PC-9 (cell line): ENCODE measurements at regions not wholly inside any gene's neighbourhood (a gene's known extent, or its start where the extent isn't known, plus 50 kb on each side); places are given as distances from the start of the nearest gene placed in this dataset.

ENCODE experiments used
- BruUV-seq: library from RNA; stranded (reverse); fragments of 400-500 nt; replicated peaks from 2 replicates; lab custom pipeline; 2021; lab: Mats Ljungman, UMichigan
- CTCF ChIA-PET: fragments of 300-600 bp; sonication (Branson Sonifier 250); formaldehyde crosslinking; loops from one replicate; lab custom pipeline; 2022; ENCODE audit warnings: antibody characterized with exemption; lab: Charles Lee
- POLR2A ChIA-PET: fragments of 300-600 bp; sonication (Branson Sonifier 250); formaldehyde crosslinking; loops from one replicate; lab custom pipeline; 2022; ENCODE audit warnings: antibody characterized with exemption; ENCODE audit not compliant: unreplicated experiment; lab: Charles Lee
- DNase-seq, 2 experiments: peaks; one replicate each; pipeline versions ENCODE4 v3.0.0 to v3.0.0-alpha.2; 2015 to 2022; ENCODE audit warnings: mixed read lengths in 1 of 2
- H2AFZ ChIP-seq: fragments of 200-600 bp; sonication (generic); 2 replicates; pipeline ENCODE4 v1.8.1; 2017; ENCODE audit warnings: antibody characterized with exemption
- H3F3A ChIP-seq: fragments of 200-600 bp; sonication (generic); 2 replicates; pipeline ENCODE4 v1.8.1; 2017; ENCODE audit warnings: antibody characterized with exemption, mild to moderate bottlenecking, low read depth; ENCODE audit not compliant: insufficient read depth
- H3K27ac ChIP-seq: fragments of 200-600 bp; sonication (generic); 2 replicates; pipeline ENCODE4 v1.6.1; 2016; ENCODE audit warnings: mixed run types
- H3K27me3 ChIP-seq: fragments of 200-600 bp; sonication (generic); 2 replicates; pipeline ENCODE4 v1.6.1; 2016; ENCODE audit warnings: low read depth, mixed run types; ENCODE audit not compliant: insufficient read depth
- H3K36me3 ChIP-seq: fragments of 200-600 bp; sonication (generic); 2 replicates; pipeline ENCODE4 v1.6.1; 2016; ENCODE audit warnings: low read depth, mixed run types
- H3K4me1 ChIP-seq: fragments of 200-600 bp; sonication (generic); replicated peaks from 2 replicates; pipeline ENCODE4 v1.6.1; 2016; ENCODE audit warnings: mixed run types; ENCODE audit not compliant: insufficient read depth
- H3K4me2 ChIP-seq: fragments of 200-600 bp; sonication (generic); 2 replicates; pipeline ENCODE4 v1.6.1; 2017; ENCODE audit warnings: mixed run types
- H3K4me3 ChIP-seq: fragments of 200-600 bp; sonication (generic); 2 replicates; pipeline ENCODE4 v1.6.1; 2016; ENCODE audit warnings: mixed run types
- H3K79me2 ChIP-seq: fragments of 200-600 bp; sonication (generic); 2 replicates; pipeline ENCODE4 v1.6.1; 2017; ENCODE audit warnings: low read depth, mixed run types
- H3K9me2 ChIP-seq: fragments of 200-600 bp; sonication (generic); 2 replicates; pipeline ENCODE4 v1.8.1; 2017; ENCODE audit warnings: mild to moderate bottlenecking; ENCODE audit not compliant: insufficient read depth
- H3K9me3 ChIP-seq: fragments of 200-600 bp; sonication (generic); 2 replicates; pipeline ENCODE4 v1.8.1; 2016; ENCODE audit warnings: low read depth; ENCODE audit not compliant: insufficient read depth
- H4K20me1 ChIP-seq: fragments of 200-600 bp; sonication (generic); 2 replicates; pipeline ENCODE4 v1.8.1; 2017; ENCODE audit not compliant: insufficient read depth
- CTCF ChIP-seq: fragments of 200-600 bp; sonication (generic); conservative IDR thresholded peaks from 2 replicates; pipeline ENCODE4 v1.6.1; 2017; ENCODE audit warnings: mixed run types, antibody characterized with exemption, mild to moderate bottlenecking, moderate library complexity
- EZH2 ChIP-seq: fragments of 200-600 bp; sonication (generic); IDR thresholded peaks from 2 replicates; pipeline ENCODE4 v1.8.0; 2017; ENCODE audit warnings: antibody characterized with exemption, low read depth
- intact Hi-C: fragments of 100-400 bp; cut with micrococcal nuclease; formaldehyde crosslinking; loops from one replicate; pipeline ENCODE4 v1.10.0; 2022; ENCODE audit not compliant: unreplicated experiment

DNA sequence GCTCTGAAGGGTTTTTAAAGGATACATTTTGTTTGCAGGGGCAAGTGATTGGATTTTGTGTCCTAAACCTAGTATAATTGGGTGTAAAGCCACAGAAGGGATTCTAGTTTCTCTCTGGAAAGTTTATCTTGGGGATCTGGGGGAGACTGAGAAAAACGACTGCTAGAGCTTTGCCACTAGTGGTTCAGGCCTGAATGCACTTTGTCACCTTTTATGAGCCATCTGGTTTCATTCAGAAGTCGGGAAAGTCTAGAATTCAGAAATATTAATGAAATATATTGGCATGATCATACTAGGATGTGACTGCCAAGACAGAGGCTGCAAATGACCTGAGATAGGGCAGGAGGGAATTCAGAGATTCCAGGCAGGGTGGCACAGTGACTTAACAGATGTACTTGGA, 111.5 kb upstream of the KCNK2 start:
- H3K4me1 ChIP-seq, result no peaks in the 10 kb centered on the region
- CTCF ChIA-PET, result no interaction called here
- H3K9me2 ChIP-seq, result no peaks in the 10 kb centered on the region
- H3K4me2 ChIP-seq, result no peak overlapping the region
- no peaks in the 10 kb centered on the region for H3K9me3 ChIP-seq
- no peaks in the 10 kb centered on the region for H3K27me3 ChIP-seq
- no peak overlapping the region for H2AFZ ChIP-seq
- no peak overlapping the region for H3K27ac ChIP-seq
- no peaks in the 10 kb centered on the region for H3K79me2 ChIP-seq
- intact Hi-C loops, result no loop called here
- no peak for TF ChIP-seq CTCF
- no peak for TF ChIP-seq EZH2
- no peaks in the 10 kb centered on the region for H3K36me3 ChIP-seq
- H3F3A ChIP-seq, result no peaks in the 10 kb centered on the region
- H3K4me3 ChIP-seq, result no peak overlapping the region
- no TSS peak for BruUV-seq
- POLR2A ChIA-PET, result no interaction called here
- DNase-seq, result no peak
- no peaks in the 10 kb centered on the region for H4K20me1 ChIP-seq

DNA sequence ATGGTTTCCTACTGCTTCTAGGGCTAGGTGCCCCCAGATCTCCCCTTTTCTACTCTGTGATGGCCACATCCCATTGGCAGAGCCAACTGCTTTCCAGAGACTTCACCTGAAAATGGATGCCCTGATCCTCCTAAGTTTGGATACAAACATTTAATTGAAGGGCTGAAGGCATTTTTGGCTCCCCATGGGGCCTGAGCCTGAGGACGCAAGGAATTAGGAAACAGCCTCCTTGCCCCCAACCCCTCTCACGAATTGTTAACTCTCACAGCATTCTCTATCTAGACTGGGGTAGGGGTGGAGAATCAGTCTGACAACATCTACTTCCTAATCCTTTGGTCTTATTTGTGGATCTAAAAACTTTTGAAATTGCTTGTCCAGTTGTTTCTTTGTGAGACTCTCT, 108.5 kb upstream of the KCNK2 start:
- intact Hi-C loops, result no loop called here
- Histone ChIP-seq H3K4me3 (no peak overlapping the region), H2AFZ (no peak overlapping the region), H3K9me3 (no peaks in the 10 kb centered on the region), H3K36me3 (no peaks in the 10 kb centered on the region), H3K79me2 (no peaks in the 10 kb centered on the region), H3K9me2 (no peaks in the 10 kb centered on the region), H3F3A (no peaks in the 10 kb centered on the region), H4K20me1 (no peaks in the 10 kb centered on the region), H3K4me1 (no peaks in the 10 kb centered on the region), H3K27me3 (no peaks in the 10 kb centered on the region), H3K4me2 (no peak overlapping the region), H3K27ac (no peak overlapping the region)
- no peak for DNase-seq
- ChIA-PET CTCF (no interaction called here), POLR2A (no interaction called here)
- BruUV-seq, result no TSS peak
- TF ChIP-seq EZH2 (no peak), CTCF (no peak)

- BruUV-seq, result no TSS peak
- intact Hi-C loops, result no loop called here
- Histone ChIP-seq H3K79me2 (no peaks in the 10 kb centered on the region), H3K4me2 (no peak overlapping the region), H3K4me3 (no peak overlapping the region), H3K27me3 (no peaks in the 10 kb centered on the region), H3K36me3 (no peaks in the 10 kb centered on the region), H4K20me1 (no peaks in the 10 kb centered on the region), H3K4me1 (no peaks in the 10 kb centered on the region), H3F3A (no peaks in the 10 kb centered on the region), H3K9me2 (no peaks in the 10 kb centered on the region), H3K9me3 (no peaks in the 10 kb centered on the region), H2AFZ (no peak overlapping the region), H3K27ac (no peak overlapping the region)
- DNase-seq, result no peak
- ChIA-PET CTCF (no interaction called here), POLR2A (no interaction called here)
- TF ChIP-seq EZH2 (no peak), CTCF (no peak)
Observed at GRCh38 chr1:214976665-214977064, 105.9 kb upstream of the KCNK2 start.
